ENCODE measurements at regions not wholly inside any gene's neighbourhood (a gene's known extent, or its start where the extent isn't known, plus 50 kb on each side); places are given as distances from the start of the nearest gene placed in this dataset.

DNA sequence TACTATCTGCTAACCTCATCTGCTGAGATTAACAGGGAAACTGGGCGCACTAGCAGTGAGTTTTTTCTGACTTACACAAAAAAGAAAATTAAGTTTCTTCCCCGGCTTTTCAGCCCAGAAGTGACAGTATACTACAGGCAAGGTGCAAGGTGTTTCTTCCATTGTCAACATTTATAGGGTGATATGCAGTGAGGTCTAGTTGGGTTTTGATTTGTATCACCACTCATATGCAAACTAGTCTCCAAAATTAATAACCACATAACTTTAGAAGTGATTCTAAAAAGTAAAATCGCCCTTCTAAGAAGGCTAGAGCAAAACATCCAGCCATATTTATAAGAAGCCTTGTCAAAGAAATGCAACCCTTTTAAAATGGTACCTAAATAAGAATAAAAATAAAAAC is 640.1 kb downstream of the ARAP2 start:
- TF ChIP-seq, protein P1, sequence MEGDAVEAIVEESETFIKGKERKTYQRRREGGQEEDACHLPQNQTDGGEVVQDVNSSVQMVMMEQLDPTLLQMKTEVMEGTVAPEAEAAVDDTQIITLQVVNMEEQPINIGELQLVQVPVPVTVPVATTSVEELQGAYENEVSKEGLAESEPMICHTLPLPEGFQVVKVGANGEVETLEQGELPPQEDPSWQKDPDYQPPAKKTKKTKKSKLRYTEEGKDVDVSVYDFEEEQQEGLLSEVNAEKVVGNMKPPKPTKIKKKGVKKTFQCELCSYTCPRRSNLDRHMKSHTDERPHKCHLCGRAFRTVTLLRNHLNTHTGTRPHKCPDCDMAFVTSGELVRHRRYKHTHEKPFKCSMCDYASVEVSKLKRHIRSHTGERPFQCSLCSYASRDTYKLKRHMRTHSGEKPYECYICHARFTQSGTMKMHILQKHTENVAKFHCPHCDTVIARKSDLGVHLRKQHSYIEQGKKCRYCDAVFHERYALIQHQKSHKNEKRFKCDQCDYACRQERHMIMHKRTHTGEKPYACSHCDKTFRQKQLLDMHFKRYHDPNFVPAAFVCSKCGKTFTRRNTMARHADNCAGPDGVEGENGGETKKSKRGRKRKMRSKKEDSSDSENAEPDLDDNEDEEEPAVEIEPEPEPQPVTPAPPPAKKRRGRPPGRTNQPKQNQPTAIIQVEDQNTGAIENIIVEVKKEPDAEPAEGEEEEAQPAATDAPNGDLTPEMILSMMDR (IDR thresholded peaks at IDR 0.05 in 4 of 5, conservative IDR thresholded peaks at IDR 0.05 in 1 of 5): no peak
- TF ChIP-seq POLR2A (IDR thresholded peaks at IDR 0.05): no peak
